Naive thymus-derived CD4-positive, alpha-beta T cell (primary cell): ENCODE measurements at regions not wholly inside any gene's neighbourhood (a gene's known extent, or its start where the extent isn't known, plus 50 kb on each side); places are given as distances from the start of the nearest gene placed in this dataset.
A peak's percentile ranks its signal among the peaks of the same experiment; 100 is the strongest.

ENCODE experiments used
- ATAC-seq: fragments of 150-1000 bp; cut with Tn5 transposase; 2 replicates; pipeline ENCODE4 v1.10.0; 2021; ENCODE audit warnings: mild to moderate bottlenecking, moderate library complexity
- CTCF ChIA-PET: fragments of 350-600 bp; sonication (Branson Sonifier 250); formaldehyde crosslinking; loops from one replicate; lab custom pipeline; 2021; ENCODE audit warnings: antibody characterized with exemption; lab: Charles Lee
- POLR2A ChIA-PET: fragments of 350-600 bp; sonication (Branson Sonifier 250); formaldehyde crosslinking; loops from one replicate; lab custom pipeline; 2021; ENCODE audit warnings: antibody characterized with exemption, inconsistent platforms; lab: Charles Lee
- DNase-seq, 9 donors: peaks; one replicate each; pipeline versions ENCODE4 v3.0.0 to v3.0.0-alpha.2; 2020 to 2022; ENCODE audit warnings: mixed read lengths in 1 of 9
- H3K27ac ChIP-seq: one replicate; pipeline ENCODE4 v1.7.0; 2013; ENCODE audit warnings: mild to moderate bottlenecking, low read depth, low read length, moderate library complexity
- H3K27me3 ChIP-seq, 2 donors: one replicate each; pipeline ENCODE4 v1.7.0; 2013; ENCODE audit warnings: low read length in 2 of 2, mild to moderate bottlenecking in 2 of 2, moderate library complexity in 2 of 2; ENCODE audit not compliant: control insufficient read depth in 2 of 2, insufficient read depth in 2 of 2
- H3K36me3 ChIP-seq, 3 experiments: 1 replicate in 2 of 3; 2 replicates in 1 of 3; pipeline ENCODE4 v1.7.0; 2013; ENCODE audit warnings: low read length in 3 of 3, mild to moderate bottlenecking in 3 of 3, moderate library complexity in 1 of 3; ENCODE audit not compliant: insufficient read depth in 3 of 3, control insufficient read depth in 2 of 3
- H3K4me1 ChIP-seq, 2 donors: one replicate each; pipeline ENCODE4 v1.7.0; 2013; ENCODE audit warnings: low read length in 2 of 2, mild to moderate bottlenecking in 2 of 2, moderate library complexity in 1 of 2; ENCODE audit not compliant: control insufficient read depth in 2 of 2, insufficient read depth in 2 of 2
- H3K4me3 ChIP-seq: 2 replicates; pipeline ENCODE4 v1.7.0; 2013; ENCODE audit warnings: mild to moderate bottlenecking, low read length
- H3K9me3 ChIP-seq, 3 experiments: 1 replicate in 2 of 3; 2 replicates in 1 of 3; pipeline ENCODE4 v1.7.0; 2013; ENCODE audit warnings: low read length in 3 of 3; ENCODE audit not compliant: control insufficient read depth in 2 of 3
- H3K27ac Mint-ChIP-seq, 9 donors: one replicate each; pipeline ENCODE4 v1.8.0; 2020 to 2022; ENCODE audit warnings: mixed read lengths in 9 of 9, mild to moderate bottlenecking in 8 of 9, moderate library complexity in 5 of 9, inconsistent platforms in 2 of 9
- H3K27me3 Mint-ChIP-seq, 5 donors: one replicate each; pipeline ENCODE4 v1.8.0; 2021 to 2022; ENCODE audit warnings: mixed read lengths in 5 of 5, mild to moderate bottlenecking in 1 of 5
- H3K36me3 Mint-ChIP-seq, 5 donors: one replicate each; pipeline ENCODE4 v1.8.0; 2020 to 2022; ENCODE audit warnings: mixed read lengths in 5 of 5, mild to moderate bottlenecking in 3 of 5, inconsistent platforms in 1 of 5
- H3K4me1 Mint-ChIP-seq, 7 donors: one replicate each; pipeline ENCODE4 v1.8.0; 2020 to 2022; ENCODE audit warnings: mixed read lengths in 7 of 7, mild to moderate bottlenecking in 3 of 7, inconsistent platforms in 1 of 7
- H3K4me3 Mint-ChIP-seq, 10 donors: one replicate each; pipeline ENCODE4 v1.8.0; 2020 to 2022; ENCODE audit warnings: mild to moderate bottlenecking in 10 of 10, mixed read lengths in 10 of 10, moderate library complexity in 6 of 10, inconsistent platforms in 2 of 10
- H3K9me3 Mint-ChIP-seq, 11 donors: one replicate each; pipeline ENCODE4 v1.8.0; 2020 to 2022; ENCODE audit warnings: mixed read lengths in 11 of 11, mild to moderate bottlenecking in 4 of 11, inconsistent platforms in 1 of 11, moderate library complexity in 1 of 11
- intact Hi-C, 2 donors: fragments of 100-400 bp; cut with micrococcal nuclease; formaldehyde crosslinking; loops; one replicate each; pipeline ENCODE4 v1.15.1; 2023

DNA sequence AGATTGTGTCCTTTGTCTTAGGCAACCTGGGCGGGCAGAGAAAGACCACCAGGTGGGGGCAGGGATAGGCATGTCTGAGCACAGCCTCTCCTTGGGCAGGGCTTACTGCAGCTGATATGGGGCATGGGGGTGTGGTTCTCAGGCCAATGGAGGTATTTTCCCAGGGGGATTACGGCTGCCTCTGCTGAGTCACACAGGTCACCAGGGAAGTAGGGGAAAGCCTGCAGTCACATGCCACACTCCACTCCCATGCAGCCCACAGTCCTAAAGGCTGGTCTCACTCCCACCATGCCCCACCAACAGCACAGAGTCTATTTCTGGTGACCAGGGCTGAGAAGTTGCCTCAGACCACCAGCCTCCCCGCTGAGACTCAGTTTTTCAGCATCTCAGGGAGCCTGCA is 466.4 kb downstream of the DIPK2A start:
- ATAC-seq (no peak), DNase-seq (peak in 1 of 9 donors; percentile 6)
- ChIA-PET POLR2A (no interaction called here), CTCF (no interaction called here)
- H3K27ac Mint-ChIP-seq = no peak overlapping the region
- Histone ChIP-seq H3K9me3 (no peaks in the 10 kb centered on the region), H3K36me3 (no peaks in the 10 kb centered on the region), H3K4me3 (no peak overlapping the region), H3K4me1 (no peaks in the 10 kb centered on the region), H3K27me3 (no peaks in the 10 kb centered on the region), H3K27ac (no peak overlapping the region)
- peaks cover 0 to 4% (median 0%) of the 10 kb centered on the region in 5 donors for H3K27me3 Mint-ChIP-seq
- peaks cover 0 to under 1% (median 0%) of the 10 kb centered on the region in 11 donors for H3K9me3 Mint-ChIP-seq
- H3K4me1 Mint-ChIP-seq = no peaks in the 10 kb centered on the region
- intact Hi-C loops = no loop called here
- H3K36me3 Mint-ChIP-seq = no peaks in the 10 kb centered on the region
- no peak overlapping the region for H3K4me3 Mint-ChIP-seq

DNA sequence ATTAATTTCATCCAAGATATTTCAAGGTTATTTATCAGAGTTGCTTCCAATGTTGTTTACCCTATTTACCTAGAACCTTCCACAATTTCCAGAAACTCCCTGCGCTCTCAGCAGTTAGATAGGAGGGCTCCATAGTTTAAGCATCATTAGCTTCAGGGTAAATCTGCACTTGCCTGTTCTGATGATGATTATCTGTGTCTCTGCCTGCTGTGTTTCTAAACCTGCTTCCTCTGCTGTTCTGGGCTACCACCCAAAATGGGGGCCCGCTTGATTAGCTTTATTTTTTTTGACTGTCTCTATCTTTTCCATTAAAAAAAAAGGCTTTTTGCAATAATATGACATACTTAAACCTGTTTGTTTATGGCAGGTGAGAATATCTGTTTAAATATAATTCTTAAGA is 472.4 kb downstream of the DIPK2A start:
- Histone ChIP-seq H3K9me3 (no peaks in the 10 kb centered on the region), H3K27me3 (no peaks in the 10 kb centered on the region), H3K4me1 (no peaks in the 10 kb centered on the region), H3K27ac (no peak overlapping the region), H3K4me3 (no peak overlapping the region), H3K36me3 (no peaks in the 10 kb centered on the region)
- intact Hi-C loops = no loop called here
- H3K4me1 Mint-ChIP-seq = no peaks in the 10 kb centered on the region
- peaks cover 0 to 4% (median 0%) of the 10 kb centered on the region in 5 donors for H3K27me3 Mint-ChIP-seq
- peaks cover 0 to 2% (median 0%) of the 10 kb centered on the region in 11 donors for H3K9me3 Mint-ChIP-seq
- ATAC-seq (no peak), DNase-seq (no peak)
- ChIA-PET CTCF (no interaction called here), POLR2A (no interaction called here)
- H3K4me3 Mint-ChIP-seq = no peak overlapping the region
- H3K36me3 Mint-ChIP-seq = no peaks in the 10 kb centered on the region
- H3K27ac Mint-ChIP-seq = no peak overlapping the region

DNA sequence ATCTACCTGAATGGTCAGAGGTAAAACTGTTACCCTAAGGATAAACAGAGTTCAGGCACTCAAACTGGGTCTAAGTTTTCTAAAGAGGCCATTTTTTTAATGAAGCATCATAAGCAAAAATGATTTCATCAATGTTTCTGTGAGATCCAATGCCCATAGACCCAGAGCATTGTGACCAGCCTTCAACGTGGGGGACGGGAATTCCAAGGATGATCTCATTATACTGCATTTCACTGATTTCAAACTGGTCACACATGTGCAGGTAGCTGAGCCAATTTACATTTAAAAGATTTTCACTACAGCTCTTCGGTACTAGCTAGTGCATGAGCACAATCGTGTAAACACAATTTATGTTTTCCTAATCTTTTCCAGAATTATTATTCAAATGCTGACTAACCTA is 472.9 kb downstream of the DIPK2A start:
- Mint-ChIP-seq H3K4me1 (no peaks in the 10 kb centered on the region), H3K27ac (no peak overlapping the region), H3K9me3 (peaks cover 0 to 2% (median 0%) of the 10 kb centered on the region in 11 donors), H3K4me3 (no peak overlapping the region), H3K27me3 (peaks cover 0 to 4% (median 0%) of the 10 kb centered on the region in 5 donors), H3K36me3 (no peaks in the 10 kb centered on the region)
- H3K4me3 ChIP-seq = no peak overlapping the region
- H3K9me3 ChIP-seq = no peaks in the 10 kb centered on the region
- no peaks in the 10 kb centered on the region for H3K4me1 ChIP-seq
- H3K27me3 ChIP-seq = no peaks in the 10 kb centered on the region
- no peak overlapping the region for H3K27ac ChIP-seq
- CTCF ChIA-PET = no interaction called here
- intact Hi-C loops = no loop called here
- no peak for DNase-seq
- no peak for ATAC-seq
- POLR2A ChIA-PET = no interaction called here
- H3K36me3 ChIP-seq = no peaks in the 10 kb centered on the region

DNA sequence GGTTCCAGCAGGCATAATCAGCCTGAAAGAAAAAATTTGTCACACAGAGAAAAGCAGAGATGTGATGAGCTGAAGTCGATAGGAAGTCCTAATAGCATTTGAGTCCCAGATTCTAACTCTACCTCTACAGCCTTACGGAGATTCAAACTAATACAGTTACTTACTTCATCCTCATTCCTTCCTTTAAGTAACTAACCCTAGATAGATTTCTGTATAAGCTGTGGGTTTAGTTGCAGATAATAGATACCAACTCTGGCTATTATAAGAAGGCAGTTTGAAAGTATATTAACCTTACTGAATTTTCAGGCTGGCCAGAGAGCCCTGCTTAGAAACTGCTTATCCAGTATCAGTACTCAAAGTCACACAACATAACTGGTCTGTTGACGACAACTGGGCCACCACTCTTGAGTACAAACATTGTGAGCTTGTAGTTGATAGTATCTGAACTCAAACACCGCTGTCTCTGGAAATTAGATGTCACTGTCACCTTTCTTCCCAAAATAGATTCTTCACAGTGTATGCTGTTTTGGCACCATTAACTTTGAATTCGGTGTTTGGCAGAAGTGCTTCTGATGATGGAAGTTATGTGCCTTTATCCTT is 484.3 kb downstream of the DIPK2A start:
- ChIA-PET POLR2A (no interaction called here), CTCF (no interaction called here)
- no peaks in the 10 kb centered on the region for H3K36me3 ChIP-seq
- ATAC-seq (no peak), DNase-seq (no peak)
- intact Hi-C loops = no loop called here
- Mint-ChIP-seq H3K27ac (no peak overlapping the region), H3K4me1 (no peaks in the 10 kb centered on the region), H3K27me3 (peaks cover 0 to 7% (median 5%) of the 10 kb centered on the region in 5 donors), H3K36me3 (no peaks in the 10 kb centered on the region), H3K9me3 (peaks cover 0 to 7% (median 0%) of the 10 kb centered on the region in 11 donors), H3K4me3 (no peak overlapping the region)
- no peaks in the 10 kb centered on the region for H3K27me3 ChIP-seq
- H3K9me3 ChIP-seq = no peaks in the 10 kb centered on the region
- H3K4me3 ChIP-seq = no peak overlapping the region
- H3K27ac ChIP-seq = no peak overlapping the region
- no peaks in the 10 kb centered on the region for H3K4me1 ChIP-seq

DNA sequence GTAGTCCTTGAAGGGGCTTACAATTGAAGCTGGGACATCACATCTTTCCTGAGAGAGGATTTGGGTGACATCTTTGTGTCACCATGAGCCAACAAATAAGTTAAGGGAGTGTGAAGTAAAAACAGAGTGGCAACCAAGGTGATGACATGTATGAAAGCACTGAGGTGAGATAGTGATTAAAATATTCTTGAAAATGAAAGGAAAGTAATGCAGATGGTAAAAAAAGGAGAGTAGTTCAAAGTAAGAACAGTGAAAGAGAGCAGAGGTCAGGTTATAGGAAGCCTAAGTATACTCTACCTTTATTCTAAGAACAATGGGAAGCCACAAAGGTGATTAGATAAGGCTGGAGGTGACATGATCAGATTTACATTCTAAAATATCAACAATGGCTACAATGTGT is 486.1 kb downstream of the DIPK2A start:
- H3K4me3 ChIP-seq = no peak overlapping the region
- no peaks in the 10 kb centered on the region for H3K4me1 ChIP-seq
- Mint-ChIP-seq H3K27ac (no peak overlapping the region), H3K27me3 (peaks cover 0 to 7% (median 5%) of the 10 kb centered on the region in 5 donors), H3K36me3 (no peaks in the 10 kb centered on the region), H3K4me1 (no peaks in the 10 kb centered on the region), H3K9me3 (peaks cover 0 to 7% (median 0%) of the 10 kb centered on the region in 11 donors), H3K4me3 (no peak overlapping the region)
- no peak overlapping the region for H3K27ac ChIP-seq
- ATAC-seq (no peak), DNase-seq (no peak)
- no peaks in the 10 kb centered on the region for H3K27me3 ChIP-seq
- POLR2A ChIA-PET = no interaction called here
- no peaks in the 10 kb centered on the region for H3K9me3 ChIP-seq
- intact Hi-C loops = no loop called here
- CTCF ChIA-PET = no interaction called here
- H3K36me3 ChIP-seq = no peaks in the 10 kb centered on the region

DNA sequence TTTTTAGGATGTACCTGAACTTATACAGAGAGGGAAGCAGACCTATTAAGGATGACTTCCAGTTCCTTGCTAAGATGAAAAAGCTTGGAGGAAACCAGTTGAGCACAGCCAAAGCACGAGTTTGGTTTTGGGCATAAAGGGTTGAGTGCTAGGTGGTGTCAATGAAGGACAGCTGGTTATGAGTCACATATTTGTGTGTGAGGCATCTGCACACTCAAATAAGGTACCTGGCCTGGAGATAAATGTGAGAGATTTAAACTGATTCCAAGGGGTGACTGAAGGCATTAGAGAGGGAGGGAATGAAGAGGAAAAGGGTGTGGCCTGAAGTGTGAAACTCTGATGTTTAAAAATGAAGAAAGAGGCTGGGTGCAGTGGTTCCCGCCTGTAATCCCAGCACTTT is 486.7 kb downstream of the DIPK2A start:
- Histone ChIP-seq H3K9me3 (no peaks in the 10 kb centered on the region), H3K4me1 (no peaks in the 10 kb centered on the region), H3K4me3 (no peak overlapping the region), H3K27ac (no peak overlapping the region), H3K36me3 (no peaks in the 10 kb centered on the region), H3K27me3 (no peaks in the 10 kb centered on the region)
- CTCF ChIA-PET = no interaction called here
- H3K27ac Mint-ChIP-seq = no peak overlapping the region
- ATAC-seq = no peak
- peaks cover 0 to 7% (median 0%) of the 10 kb centered on the region in 11 donors for H3K9me3 Mint-ChIP-seq
- intact Hi-C loops = no loop called here
- H3K36me3 Mint-ChIP-seq = no peaks in the 10 kb centered on the region
- H3K4me3 Mint-ChIP-seq = no peak overlapping the region
- no peaks in the 10 kb centered on the region for H3K4me1 Mint-ChIP-seq
- POLR2A ChIA-PET = no interaction called here
- no peak for DNase-seq
- peaks cover 0 to 7% (median 5%) of the 10 kb centered on the region in 5 donors for H3K27me3 Mint-ChIP-seq

DNA sequence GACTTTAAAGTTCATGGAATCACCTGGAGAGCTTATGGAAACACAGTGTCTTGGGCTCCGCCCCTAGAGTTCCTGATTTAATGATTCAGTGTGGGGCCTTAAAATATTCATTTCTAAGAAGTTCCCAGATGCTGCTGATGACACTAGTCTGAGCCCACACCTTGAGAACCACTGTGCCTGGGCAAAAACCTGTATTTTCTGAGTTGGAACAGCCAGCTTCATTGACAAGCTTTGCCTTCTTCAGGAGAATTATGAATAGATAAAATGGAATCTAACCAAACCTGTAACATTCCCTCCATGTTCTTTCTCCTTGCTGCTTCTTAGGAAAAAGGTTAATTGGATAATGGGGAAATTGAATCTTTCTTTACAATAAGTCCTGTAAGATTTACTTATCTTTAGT is 490.7 kb downstream of the DIPK2A start:
- no peak overlapping the region for H3K27ac Mint-ChIP-seq

More for the DNA sequence above, 490.7 kb downstream of the DIPK2A start:
- intact Hi-C loops = no loop called here
- Mint-ChIP-seq H3K9me3 (peaks cover 0 to 4% (median 0%) of the 10 kb centered on the region in 11 donors), H3K36me3 (no peaks in the 10 kb centered on the region), H3K27me3 (peaks cover 0 to 6% (median 3%) of the 10 kb centered on the region in 5 donors), H3K4me1 (no peaks in the 10 kb centered on the region), H3K4me3 (no peak overlapping the region)
- H3K4me1 ChIP-seq = no peaks in the 10 kb centered on the region
- no peak overlapping the region for H3K4me3 ChIP-seq
- DNase-seq (no peak), ATAC-seq (no peak)
- CTCF ChIA-PET = no interaction called here
- no peaks in the 10 kb centered on the region for H3K9me3 ChIP-seq
- no peaks in the 10 kb centered on the region for H3K27me3 ChIP-seq
- no peaks in the 10 kb centered on the region for H3K36me3 ChIP-seq
- H3K27ac ChIP-seq = no peak overlapping the region
- POLR2A ChIA-PET = no interaction called here
